B cell (primary cell): ENCODE measurements at regions not wholly inside any gene's neighbourhood (a gene's known extent, or its start where the extent isn't known, plus 50 kb on each side); places are given as distances from the start of the nearest gene placed in this dataset.

Experiments
- ATAC-seq: fragments of 200-7000 bp; cut with Tn5 transposase; one replicate; pipeline ENCODE4 v1.10.0; 2021; ENCODE audit warnings: low read depth, mild to moderate bottlenecking, moderate number of reproducible peaks, moderate library complexity
- CTCF ChIA-PET: fragments of 350-600 bp; sonication (Branson Sonifier 250); formaldehyde crosslinking; loops from one replicate; lab custom pipeline; 2021; ENCODE audit warnings: antibody characterized with exemption, inconsistent platforms; lab: Charles Lee
- POLR2A ChIA-PET: fragments of 350-600 bp; sonication (Branson Sonifier 250); formaldehyde crosslinking; loops from one replicate; lab custom pipeline; 2021; ENCODE audit warnings: antibody characterized with exemption; lab: Charles Lee
- DNase-seq: peaks from one replicate; pipeline ENCODE4 v3.0.0; 2013
- H2AFZ ChIP-seq: 2 replicates; pipeline ENCODE4 v1.6.1; 2012; ENCODE audit warnings: mild to moderate bottlenecking, low read depth, low read length; ENCODE audit not compliant: insufficient read depth, poor library complexity, severe bottlenecking
- H3K27ac ChIP-seq, 2 donors: 1 replicate in 1 of 2; 2 replicates in 1 of 2; pipeline ENCODE4 v1.5.1; 2012 to 2013; ENCODE audit warnings: low read length in 2 of 2, mild to moderate bottlenecking in 2 of 2, moderate library complexity in 1 of 2
- H3K27me3 ChIP-seq, 4 experiments: fragments of 200-600 bp in 1 of 4; sonication (generic) in 1 of 4; replicated peaks in 1 of 4; 1 replicate in 2 of 4; 2 replicates in 2 of 4; pipeline versions ENCODE4 v1.6.1 to v1.7.0; 2013 to 2016; ENCODE audit warnings: low read length in 3 of 4, mild to moderate bottlenecking in 2 of 4, mixed read lengths in 1 of 4, moderate library complexity in 1 of 4; ENCODE audit not compliant: insufficient read depth in 4 of 4, control insufficient read depth in 3 of 4; ENCODE audit errors: control extremely low read depth in 1 of 4
- H3K36me3 ChIP-seq, 2 experiments: replicated peaks in 1 of 2; 1 replicate in 1 of 2; 2 replicates in 1 of 2; pipeline versions ENCODE4 v1.6.1 to v1.7.1; 2013; ENCODE audit warnings: low read length in 1 of 2; ENCODE audit not compliant: insufficient read depth in 2 of 2, control insufficient read depth in 1 of 2; ENCODE audit errors: control extremely low read depth in 1 of 2, extremely low read depth in 1 of 2
- H3K4me1 ChIP-seq, 2 donors: fragments of 200-600 bp in 1 of 2; sonication (generic) in 1 of 2; 1 replicate in 1 of 2; 2 replicates in 1 of 2; pipeline versions ENCODE4 v1.5.1 to v1.6.1; 2013 to 2017; ENCODE audit warnings: low read length in 2 of 2; ENCODE audit not compliant: control insufficient read depth in 2 of 2, insufficient read depth in 2 of 2
- H3K4me2 ChIP-seq: replicated peaks from 2 replicates; pipeline ENCODE3; 2012; ENCODE audit warnings: mild to moderate bottlenecking, low read depth, low read length; ENCODE audit not compliant: poor library complexity, severe bottlenecking
- H3K4me3 ChIP-seq, 5 experiments: fragments of 200-600 bp in 1 of 5; sonication (generic) in 1 of 5; 1 replicate in 3 of 5; 2 replicates in 2 of 5; pipeline versions ENCODE4 v1.5.1 to v1.7.0; 2011 to 2016; ENCODE audit warnings: low read length in 4 of 5, mild to moderate bottlenecking in 4 of 5, low read depth in 2 of 5, control low read depth in 1 of 5, moderate library complexity in 1 of 5; ENCODE audit not compliant: insufficient read depth in 1 of 5; ENCODE audit errors: control extremely low read depth in 1 of 5, extremely low read depth in 1 of 5
- H3K79me2 ChIP-seq: fragments of 200-600 bp; sonication (generic); one replicate; pipeline ENCODE4 v1.6.0; 2016; ENCODE audit warnings: low read length; ENCODE audit not compliant: control insufficient read depth, insufficient read depth
- H3K9ac ChIP-seq: fragments of 200-600 bp; sonication (generic); 2 replicates; pipeline ENCODE4 v1.6.1; 2017; ENCODE audit warnings: mild to moderate bottlenecking, low read length, moderate library complexity
- H3K9me3 ChIP-seq, 3 donors: one replicate each; pipeline versions ENCODE4 v1.6.1 to v1.7.1; 2013; ENCODE audit warnings: low read length in 2 of 3; ENCODE audit not compliant: control insufficient read depth in 2 of 3, insufficient read depth in 1 of 3; ENCODE audit errors: control extremely low read depth in 1 of 3
- H4K20me1 ChIP-seq: 2 replicates; pipeline ENCODE4 v1.6.0; 2012; ENCODE audit warnings: mild to moderate bottlenecking, low read length; ENCODE audit not compliant: insufficient read depth, control insufficient read depth, poor library complexity, severe bottlenecking
- H3K27ac Mint-ChIP-seq: one replicate; pipeline ENCODE4 v1.8.0; 2021; ENCODE audit warnings: mixed read lengths
- H3K27me3 Mint-ChIP-seq: one replicate; pipeline ENCODE4 v1.8.0; 2021; ENCODE audit warnings: mixed read lengths
- H3K4me1 Mint-ChIP-seq: one replicate; pipeline ENCODE4 v1.8.0; 2021; ENCODE audit warnings: mixed read lengths
- H3K4me3 Mint-ChIP-seq: one replicate; pipeline ENCODE4 v1.8.0; 2021; ENCODE audit warnings: mixed read lengths
- H3K9me3 Mint-ChIP-seq: one replicate; pipeline ENCODE4 v1.8.0; 2022; ENCODE audit warnings: mixed read lengths; ENCODE audit not compliant: insufficient read depth
- CTCF ChIP-seq: fragments of 200-600 bp; IDR thresholded peaks from one replicate; pipeline ENCODE4 v1.8.0; 2022; ENCODE audit warnings: antibody characterized with exemption, mild to moderate bottlenecking
- EZH2 ChIP-seq: IDR thresholded peaks from 2 replicates; pipeline ENCODE4 v1.6.1; 2012; ENCODE audit warnings: borderline replicate concordance, low read depth, mild to moderate bottlenecking, moderate library complexity, low read length; ENCODE audit not compliant: insufficient read depth, poor library complexity, severe bottlenecking
- WGBS: methylation state at CpG from one replicate; pipeline ENCODE4 v1.1.5; 2013; ENCODE audit warnings: missing lambda C conversion rate; ENCODE audit not compliant: insufficient coverage; 5-methylcytosine and 5-hydroxymethylcytosine counted together
- intact Hi-C: fragments of 100-400 bp; cut with micrococcal nuclease; formaldehyde crosslinking; loops from one replicate; pipeline ENCODE4 v1.10.0; 2022

GRCh38 chr6:167745670-167746389 lies 80.9 kb upstream of the AFDN start:
- Histone ChIP-seq H3K79me2 (no peaks in the 10 kb centered on the region), H3K4me1 (no peaks in the 10 kb centered on the region), H3K4me3 (no peak overlapping the region), H3K27ac (no peak overlapping the region), H2AFZ (no peak overlapping the region), H4K20me1 (no peaks in the 10 kb centered on the region), H3K36me3 (no peaks in the 10 kb centered on the region), H3K9ac (no peak overlapping the region), H3K27me3 (peaks cover 0 to 11% (median 0%) of the 10 kb centered on the region in 4 experiments), H3K4me2 (no peak overlapping the region), H3K9me3 (peaks cover 0 to 9% (median 5%) of the 10 kb centered on the region in 3 donors)
- no peaks in the 10 kb centered on the region for H3K4me1 Mint-ChIP-seq
- ChIA-PET POLR2A (no interaction called here), CTCF (no interaction called here)
- H3K27me3 Mint-ChIP-seq = peaks cover 15% of the 10 kb centered on the region
- TF ChIP-seq CTCF (no peak), EZH2 (no peak)
- intact Hi-C loops = no loop called here
- DNase-seq (no peak), ATAC-seq (no peak)
- H3K27ac Mint-ChIP-seq = no peak overlapping the region
- 93% methylated on average over 18 of the region's 19 CpGs for WGBS
- no peaks in the 10 kb centered on the region for H3K9me3 Mint-ChIP-seq
- no peak overlapping the region for H3K4me3 Mint-ChIP-seq

GRCh38 chr6:167746390-167746907 lies 80.3 kb upstream of the AFDN start:
- CTCF ChIA-PET = no interaction called here
- H3K27me3 Mint-ChIP-seq = peaks cover 15% of the 10 kb centered on the region

More at GRCh38 chr6:167746390-167746907, 80.3 kb upstream of the AFDN start:
- Histone ChIP-seq H3K4me1 (no peaks in the 10 kb centered on the region), H4K20me1 (no peaks in the 10 kb centered on the region), H3K36me3 (no peaks in the 10 kb centered on the region), H3K27ac (no peak overlapping the region), H3K79me2 (no peaks in the 10 kb centered on the region), H3K9ac (no peak overlapping the region), H3K4me2 (no peak overlapping the region), H3K4me3 (no peak overlapping the region), H3K9me3 (peaks cover 0 to 9% (median 5%) of the 10 kb centered on the region in 3 donors), H3K27me3 (peaks cover 0 to 11% (median 0%) of the 10 kb centered on the region in 4 experiments), H2AFZ (no peak overlapping the region)
- POLR2A ChIA-PET = no interaction called here
- 93% methylated on average over 15 of the region's 17 CpGs for WGBS
- DNase-seq (no peak), ATAC-seq (no peak)
- no peak for TF ChIP-seq EZH2
- TF ChIP-seq CTCF = no peak
- Mint-ChIP-seq H3K9me3 (no peaks in the 10 kb centered on the region), H3K27ac (no peak overlapping the region), H3K4me1 (no peaks in the 10 kb centered on the region), H3K4me3 (no peak overlapping the region)
- intact Hi-C loops = no loop called here
